GM23338 (cell line): ENCODE measurements at regions not wholly inside any gene's neighbourhood (a gene's known extent, or its start where the extent isn't known, plus 50 kb on each side); places are given as distances from the start of the nearest gene placed in this dataset.

ENCODE experiments used
- ATAC-seq: fragments of 200-7000 bp; cut with Tn5 transposase; 3 replicates; pipeline ENCODE4 v1.9.1; 2020
- DNase-seq: peaks from one replicate; pipeline ENCODE4 v3.0.0-alpha.2; 2015; ENCODE audit warnings: low spot score
- H2AFZ ChIP-seq: fragments of 200-600 bp; sonication (generic); 2 replicates; pipeline ENCODE4 v1.8.0; 2016; ENCODE audit warnings: antibody characterized with exemption, mild to moderate bottlenecking, moderate library complexity
- H3F3A ChIP-seq: fragments of 200-600 bp; sonication (generic); replicated peaks from 2 replicates; pipeline ENCODE4 v1.8.0; 2017; ENCODE audit warnings: antibody characterized with exemption, mixed run types, low read depth
- H3K27ac ChIP-seq: fragments of 200-600 bp; sonication (generic); 2 replicates; pipeline ENCODE4 v1.6.1; 2016; ENCODE audit warnings: low read depth
- H3K27me3 ChIP-seq: fragments of 200-600 bp; sonication (generic); 2 replicates; pipeline ENCODE4 v1.8.0; 2016; ENCODE audit warnings: mild to moderate bottlenecking, mixed run types, moderate library complexity; ENCODE audit not compliant: insufficient read depth
- H3K36me3 ChIP-seq: fragments of 200-600 bp; sonication (generic); 2 replicates; pipeline ENCODE4 v1.8.0; 2016; ENCODE audit warnings: mild to moderate bottlenecking; ENCODE audit not compliant: insufficient read depth
- H3K4me1 ChIP-seq: fragments of 200-600 bp; sonication (generic); 2 replicates; pipeline ENCODE4 v1.8.0; 2016; ENCODE audit warnings: mild to moderate bottlenecking, moderate library complexity; ENCODE audit not compliant: insufficient read depth
- H3K4me2 ChIP-seq: fragments of 200-600 bp; sonication (generic); 2 replicates; pipeline ENCODE4 v1.7.1; 2017; ENCODE audit warnings: mixed run types
- H3K4me3 ChIP-seq: fragments of 200-600 bp; sonication (generic); 2 replicates; pipeline ENCODE4 v1.6.1; 2016; ENCODE audit warnings: mixed run types
- H3K79me2 ChIP-seq: fragments of 200-600 bp; sonication (generic); replicated peaks from 2 replicates; pipeline ENCODE4 v1.8.0; 2017; ENCODE audit warnings: mild to moderate bottlenecking; ENCODE audit not compliant: insufficient read depth
- H3K9me2 ChIP-seq: fragments of 200-600 bp; sonication (generic); 2 replicates; pipeline ENCODE4 v1.8.0; 2017; ENCODE audit not compliant: insufficient read depth
- H4K20me1 ChIP-seq: fragments of 200-600 bp; sonication (generic); replicated peaks from 2 replicates; pipeline ENCODE4 v1.8.0; 2017; ENCODE audit warnings: mild to moderate bottlenecking; ENCODE audit not compliant: insufficient read depth
- H3K27ac Mint-ChIP-seq: 2 replicates; pipeline ENCODE4 v1.8.0; 2020; ENCODE audit warnings: inconsistent platforms, mild to moderate bottlenecking, moderate library complexity, mixed read lengths
- H3K27me3 Mint-ChIP-seq: 3 replicates; pipeline ENCODE4 v1.8.0; 2022; ENCODE audit warnings: low read depth, mild to moderate bottlenecking, moderate library complexity, mixed read lengths, inconsistent platforms; ENCODE audit not compliant: insufficient read depth, poor library complexity
- H3K36me3 Mint-ChIP-seq: 3 replicates; pipeline ENCODE4 v1.8.0; 2021; ENCODE audit warnings: low read depth, mild to moderate bottlenecking, inconsistent platforms, moderate library complexity, mixed read lengths
- H3K4me1 Mint-ChIP-seq: 3 replicates; pipeline ENCODE4 v1.8.0; 2020; ENCODE audit warnings: mild to moderate bottlenecking, inconsistent platforms, mixed read lengths
- H3K4me3 Mint-ChIP-seq: 3 replicates; pipeline ENCODE4 v1.8.0; 2021; ENCODE audit warnings: moderate library complexity, mild to moderate bottlenecking, inconsistent platforms, mixed read lengths
- H3K9me3 Mint-ChIP-seq: 3 replicates; pipeline ENCODE4 v1.8.0; 2020; ENCODE audit warnings: moderate library complexity, mild to moderate bottlenecking, inconsistent platforms, mixed read lengths
- CREB1 ChIP-seq: fragments of 250-450 bp; sonication (Bioruptor Pico); IDR thresholded peaks from 2 replicates; pipeline ENCODE4 v1.5.0; 2020; ENCODE audit warnings: low read depth, mild to moderate bottlenecking, moderate library complexity
- CTCF ChIP-seq, 2 experiments: fragments of 200-600 bp in 1 of 2; sonication (generic) in 1 of 2; conservative IDR thresholded peaks; 2 replicates each; pipeline versions ENCODE4 v1.5.1 to v1.6.1; 2016 to 2017; ENCODE audit warnings: antibody characterized with exemption in 2 of 2, low read depth in 2 of 2, mild to moderate bottlenecking in 2 of 2, moderate library complexity in 1 of 2
- EZH2 ChIP-seq: fragments of 200-600 bp; sonication (generic); IDR thresholded peaks from one replicate; pipeline ENCODE4 v1.8.0; 2017; ENCODE audit warnings: antibody characterized with exemption, mild to moderate bottlenecking, low read depth; ENCODE audit not compliant: unreplicated experiment
- EZH2phosphoT487 ChIP-seq: fragments of 200-600 bp; sonication (generic); IDR thresholded peaks from one replicate; pipeline ENCODE4 v1.8.1; 2018; ENCODE audit warnings: antibody characterized with exemption; ENCODE audit not compliant: unreplicated experiment
- JUNB ChIP-seq: IDR thresholded peaks from one replicate; pipeline ENCODE4 v1.6.1; 2016; ENCODE audit warnings: antibody characterized with exemption; ENCODE audit not compliant: unreplicated experiment
- NANOG ChIP-seq: IDR thresholded peaks from 2 replicates; pipeline ENCODE4 v1.6.1; 2016; ENCODE audit warnings: antibody characterized with exemption, borderline replicate concordance
- REST ChIP-seq: IDR thresholded peaks from one replicate; pipeline ENCODE4 v1.6.1; 2018; ENCODE audit warnings: antibody characterized with exemption; ENCODE audit not compliant: unreplicated experiment
- STAT1 ChIP-seq: IDR thresholded peaks from one replicate; pipeline ENCODE4 v1.6.1; 2016; ENCODE audit warnings: antibody characterized with exemption; ENCODE audit not compliant: unreplicated experiment
- ZNF114 ChIP-seq: fragments of 250-450 bp; sonication (Bioruptor Pico); IDR thresholded peaks from 2 replicates; pipeline ENCODE4 v1.5.0; 2020; ENCODE audit warnings: mild to moderate bottlenecking, moderate library complexity
- ZNF462 ChIP-seq: fragments of 250-450 bp; sonication (Bioruptor Pico); IDR thresholded peaks from 2 replicates; pipeline ENCODE4 v1.5.0; 2020; ENCODE audit warnings: mild to moderate bottlenecking, moderate library complexity

GRCh38 chr4:186852073-186852420 is 128.4 kb upstream of the FAT1 start (continued):
- no peak for TF ChIP-seq CTCF (conservative IDR thresholded peaks at IDR 0.05; ENCODE audit: low read depth in 2 of 2)
- TF ChIP-seq EZH2: no peak
- no peak for TF ChIP-seq CREB1 (CRISPR knock-in tag)
- TF ChIP-seq JUNB: no peak
- TF ChIP-seq NANOG: no peak
- no peak for TF ChIP-seq STAT1

- H3K9me2 ChIP-seq: no peaks in the 10 kb centered on the region
- Mint-ChIP-seq H3K36me3 (peaks cover 11% of the 10 kb centered on the region), H3K9me3 (peaks cover 19% of the 10 kb centered on the region), H3K4me1 (no peaks in the 10 kb centered on the region), H3K27me3 (no peaks in the 10 kb centered on the region), H3K27ac (no peak overlapping the region), H3K4me3 (no peak overlapping the region)
- no peaks in the 10 kb centered on the region for H3F3A ChIP-seq
- H4K20me1 ChIP-seq: no peaks in the 10 kb centered on the region
- no peak overlapping the region for H3K4me3 ChIP-seq
- no peak overlapping the region; the same call in 1 of the 2 replicates for H2AFZ ChIP-seq
- H3K27me3 ChIP-seq: no peaks in the 10 kb centered on the region
- no peaks in the 10 kb centered on the region for H3K79me2 ChIP-seq
- H3K4me1 ChIP-seq: no peaks in the 10 kb centered on the region
- no peak overlapping the region for H3K27ac ChIP-seq
- H3K4me2 ChIP-seq: no peak overlapping the region
- no peak for ATAC-seq
- no peak for DNase-seq
- no peaks in the 10 kb centered on the region for H3K36me3 ChIP-seq
- TF ChIP-seq JUNB (no peak), ZNF114 (CRISPR knock-in tag) (no peak), STAT1 (no peak), REST (no peak), EZH2phosphoT487 (no peak), CREB1 (CRISPR knock-in tag) (no peak), ZNF462 (CRISPR knock-in tag) (no peak), CTCF (conservative IDR thresholded peaks at IDR 0.05; ENCODE audit: low read depth in 2 of 2) (no peak)
Observed at GRCh38 chr4:186852964-186853391, 129.3 kb upstream of the FAT1 start.
